Tibial nerve (tissue), 4 donors: ENCODE measurements at regions not wholly inside any gene's neighbourhood (a gene's known extent, or its start where the extent isn't known, plus 50 kb on each side); places are given as distances from the start of the nearest gene placed in this dataset.

Source experiments
- CTCF ChIP-seq, 5 experiments: fragments of 200-600 bp in 3 of 5; fragments of 450-650 bp in 2 of 5; sonication (generic) in 3 of 5; IDR thresholded peaks; one replicate each; pipeline ENCODE4 v1.5.1; 2016 to 2019; ENCODE audit warnings: antibody characterized with exemption in 5 of 5, mild to moderate bottlenecking in 3 of 5, moderate library complexity in 2 of 5
- EP300 ChIP-seq, 2 donors: sonication (generic); formaldehyde crosslinking; IDR thresholded peaks; one replicate each; pipeline ENCODE4 v1.6.1; 2017; ENCODE audit warnings: antibody characterized with exemption in 2 of 2, mild to moderate bottlenecking in 1 of 2
- POLR2A ChIP-seq, 2 donors: fragments of 450-650 bp; IDR thresholded peaks; one replicate each; pipeline ENCODE4 v1.6.1; 2017; ENCODE audit warnings: antibody characterized with exemption in 2 of 2, mild to moderate bottlenecking in 2 of 2, moderate library complexity in 2 of 2

DNA sequence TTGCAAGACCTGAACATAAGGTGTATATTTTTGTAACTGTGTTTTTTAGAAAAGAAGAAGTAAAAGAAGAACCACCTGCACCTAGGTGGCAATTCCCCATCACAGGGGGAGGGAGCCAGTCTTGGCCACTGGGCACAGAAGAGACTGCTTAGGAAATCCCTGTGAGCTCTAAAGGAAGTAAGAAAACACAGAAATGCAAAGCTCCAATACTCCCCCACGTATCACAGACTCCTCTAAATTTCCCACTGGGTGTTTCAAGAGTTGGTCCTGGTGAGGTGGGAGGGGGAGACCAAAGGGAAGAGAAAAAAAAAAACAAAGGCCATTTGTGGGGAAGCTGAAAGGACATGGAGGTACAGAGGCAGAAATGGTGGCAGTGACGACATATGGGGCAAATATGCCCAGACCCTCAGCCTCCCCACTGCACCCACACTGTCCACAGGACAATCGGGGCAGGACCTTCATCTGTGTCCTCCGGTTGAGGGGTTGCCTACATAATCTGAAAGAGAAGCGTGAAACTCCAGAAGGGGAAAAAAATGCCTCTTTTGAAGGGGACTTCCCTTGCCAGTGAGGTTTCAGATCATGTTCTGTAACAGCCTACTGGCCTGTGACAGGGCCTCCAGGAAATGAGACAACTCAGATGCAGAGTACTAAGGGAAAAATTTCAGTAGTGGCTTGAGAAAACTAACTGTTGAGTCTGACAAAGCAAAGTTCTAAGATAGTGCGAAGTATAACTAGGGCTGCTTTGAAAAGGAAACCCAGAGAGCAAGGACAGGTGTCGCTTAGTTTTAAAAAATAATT, 226.2 kb upstream of the MARCKS start:
- TF ChIP-seq CTCF (IDR thresholded peaks at IDR 0.05) = no peak
- no peak for TF ChIP-seq POLR2A (IDR thresholded peaks at IDR 0.05)
- no peak for TF ChIP-seq EP300 (IDR thresholded peaks at IDR 0.05)
